HepG2 (cell line): ENCODE measurements at regions not wholly inside any gene's neighbourhood (a gene's known extent, or its start where the extent isn't known, plus 50 kb on each side); places are given as distances from the start of the nearest gene placed in this dataset.

Source experiments
- ATAC-seq: fragments of 200-7000 bp; cut with Tn5 transposase; 3 replicates; pipeline ENCODE4 v1.9.1; 2020; ENCODE audit warnings: mild to moderate bottlenecking, moderate library complexity
- BruUV-seq: library from RNA; stranded (reverse); fragments of 400-500 nt; replicated peaks from 2 replicates; lab custom pipeline; 2021; lab: Mats Ljungman, UMichigan
- CTCF ChIA-PET: fragments of 300-600 bp; formaldehyde crosslinking; extraction: SDS; loops from one replicate; lab custom pipeline; 2021; ENCODE audit warnings: low total read pairs, inconsistent platforms, low intra/inter-chr PET ratio; lab: Yijun Ruan, JAX
- POLR2A ChIA-PET: fragments of 350-600 bp; sonication (Branson Sonifier 250); formaldehyde crosslinking; loops from one replicate; lab custom pipeline; 2020; ENCODE audit warnings: antibody characterized with exemption, inconsistent platforms; lab: Yijun Ruan, JAX
- DNase-seq: peaks from one replicate; pipeline ENCODE4 v3.0.0-alpha.2; 2015; ENCODE audit warnings: low spot score
- FAIRE-seq: peaks from 3 replicates; lab custom pipeline; 2011; peaks lifted over from hg19 to GRCh38; lab: Jason Lieb, UNC
- H2AFZ ChIP-seq: one replicate; pipeline ENCODE4 v1.6.1; 2011; ENCODE audit warnings: low read length, inconsistent platforms
- H3K27ac ChIP-seq: fragments of 300-600 bp; 3 replicates; pipeline ENCODE4 v1.8.0; 2011; ENCODE audit warnings: mixed run types, mild to moderate bottlenecking, mixed read lengths, low read length, inconsistent platforms; ENCODE audit not compliant: insufficient read depth; ENCODE audit errors: extremely low read length
- H3K27me3 ChIP-seq, 2 experiments: fragments of 200-600 bp in 1 of 2; 2 replicates in 1 of 2; 3 replicates in 1 of 2; pipeline versions ENCODE4 v1.6.0 to v1.8.0; 2011; ENCODE audit warnings: low read length in 2 of 2, mild to moderate bottlenecking in 2 of 2, moderate library complexity in 2 of 2, inconsistent platforms in 1 of 2; ENCODE audit not compliant: insufficient read depth in 2 of 2, control insufficient read depth in 1 of 2
- H3K36me3 ChIP-seq, 2 experiments: fragments of 200-600 bp in 1 of 2; replicated peaks in 1 of 2; 2 replicates in 1 of 2; 3 replicates in 1 of 2; pipeline versions ENCODE4 v1.5.1 to v1.8.0; 2011; ENCODE audit warnings: low read length in 2 of 2, inconsistent platforms in 1 of 2; ENCODE audit not compliant: insufficient read depth in 2 of 2, control insufficient read depth in 1 of 2
- H3K4me1 ChIP-seq: 2 replicates; pipeline ENCODE4 v1.5.1; 2012; ENCODE audit warnings: low read length, inconsistent platforms; ENCODE audit not compliant: insufficient read depth
- H3K4me2 ChIP-seq: 2 replicates; pipeline ENCODE4 v1.6.0; 2011; ENCODE audit warnings: low read depth, low read length, inconsistent platforms
- H3K4me3 ChIP-seq, 3 experiments: fragments of 200-600 bp in 1 of 3; sonication (generic), shearing (Covaris generic) in 1 of 3; replicated peaks in 1 of 3; 2 replicates each; pipeline ENCODE4 v1.5.1; 2011 to 2016; ENCODE audit warnings: low read length in 3 of 3, inconsistent platforms in 2 of 3, low read depth in 2 of 3, mild to moderate bottlenecking in 2 of 3, control low read depth in 1 of 3, mixed read lengths in 1 of 3; ENCODE audit not compliant: insufficient read depth in 1 of 3
- H3K79me2 ChIP-seq: one replicate; pipeline ENCODE4 v1.6.1; 2011; ENCODE audit warnings: low read length, inconsistent platforms; ENCODE audit not compliant: insufficient read depth
- H3K9ac ChIP-seq: 2 replicates; pipeline ENCODE4 v1.6.0; 2011; ENCODE audit warnings: mild to moderate bottlenecking, low read depth, low read length, inconsistent platforms; ENCODE audit not compliant: insufficient read depth
- H3K9me3 ChIP-seq: 2 replicates; pipeline ENCODE4 v1.5.1; 2012; ENCODE audit warnings: mild to moderate bottlenecking, low read length
- H4K20me1 ChIP-seq: 2 replicates; pipeline ENCODE4 v1.6.0; 2011; ENCODE audit warnings: inconsistent platforms, mild to moderate bottlenecking, low read length, moderate library complexity; ENCODE audit not compliant: insufficient read depth
- ATF1 ChIP-seq: IDR thresholded peaks from 2 replicates; pipeline ENCODE4 v1.6.1; 2016; ENCODE audit warnings: mild to moderate bottlenecking, control low read depth
- KDM2A ChIP-seq: sonication (generic); formaldehyde crosslinking; IDR thresholded peaks from 2 replicates; pipeline ENCODE4 v1.4.0; 2020; ENCODE audit warnings: low read depth, missing genetic modification reagents, borderline replicate concordance
- RFX5 ChIP-seq: IDR thresholded peaks from 2 replicates; pipeline ENCODE4 v1.6.1; 2011; ENCODE audit warnings: low read depth, low read length, improper control_type of control experiment
- SP2 ChIP-seq: sonication (generic); formaldehyde crosslinking; IDR thresholded peaks from 2 replicates; pipeline ENCODE4 v1.5.1; 2020; ENCODE audit warnings: mild to moderate bottlenecking, missing genetic modification reagents
- SRSF4 ChIP-seq: fragments of 200-400 bp; formaldehyde crosslinking; IDR thresholded peaks from one replicate; pipeline ENCODE4 v1.6.1; 2018; ENCODE audit warnings: mild to moderate bottlenecking, low read depth, low read length, moderate library complexity; ENCODE audit not compliant: poor library complexity, severe bottlenecking
- ZFP1 ChIP-seq: IDR thresholded peaks from 2 replicates; pipeline ENCODE4 v1.6.1; 2016
- ZNF282 ChIP-seq: fragments of 450-650 bp; IDR thresholded peaks from 2 replicates; pipeline ENCODE4 v1.6.1; 2018; ENCODE audit not compliant: partially characterized antibody
- ZNF709 ChIP-seq: sonication (generic); formaldehyde crosslinking; IDR thresholded peaks from 2 replicates; pipeline ENCODE4 v1.5.0; 2020; ENCODE audit warnings: mild to moderate bottlenecking, missing genetic modification reagents
- WGBS: methylation state at CpG from one replicate; pipeline ENCODE4 v1.1.6; 2017; ENCODE audit warnings: low lambda C conversion rate; 5-methylcytosine and 5-hydroxymethylcytosine counted together
- in situ Hi-C: cut with HindIII; loops from 2 replicates; pipeline ENCODE4 v1.10.0; 2017; ENCODE audit warnings: low pct_unique_long_range_greater_than_20kb; ENCODE audit not compliant: extremely low pct_ligation_motif_present
- intact Hi-C: fragments of 100-400 bp; cut with micrococcal nuclease; formaldehyde crosslinking; loops from one replicate; pipeline ENCODE4 v1.10.0; 2022; ENCODE audit not compliant: unreplicated experiment
- TF ChIP-seq, protein P1 (sequence below), 2 experiments: IDR thresholded peaks; 2 replicates each; pipeline ENCODE4 v1.6.1; 2011 to 2012; ENCODE audit warnings: low read length in 2 of 2, borderline replicate concordance in 1 of 2, low read depth in 1 of 2, mild to moderate bottlenecking in 1 of 2, moderate library complexity in 1 of 2
- TF ChIP-seq, protein P2 (sequence below): sonication (generic); formaldehyde crosslinking; IDR thresholded peaks from 2 replicates; pipeline ENCODE4 v1.4.0; 2020; ENCODE audit warnings: mild to moderate bottlenecking, missing genetic modification reagents

GRCh38 chr1:87180682-87181081 lies 148.0 kb upstream of the LMO4 start (continued):
- TF ChIP-seq, protein P1, sequence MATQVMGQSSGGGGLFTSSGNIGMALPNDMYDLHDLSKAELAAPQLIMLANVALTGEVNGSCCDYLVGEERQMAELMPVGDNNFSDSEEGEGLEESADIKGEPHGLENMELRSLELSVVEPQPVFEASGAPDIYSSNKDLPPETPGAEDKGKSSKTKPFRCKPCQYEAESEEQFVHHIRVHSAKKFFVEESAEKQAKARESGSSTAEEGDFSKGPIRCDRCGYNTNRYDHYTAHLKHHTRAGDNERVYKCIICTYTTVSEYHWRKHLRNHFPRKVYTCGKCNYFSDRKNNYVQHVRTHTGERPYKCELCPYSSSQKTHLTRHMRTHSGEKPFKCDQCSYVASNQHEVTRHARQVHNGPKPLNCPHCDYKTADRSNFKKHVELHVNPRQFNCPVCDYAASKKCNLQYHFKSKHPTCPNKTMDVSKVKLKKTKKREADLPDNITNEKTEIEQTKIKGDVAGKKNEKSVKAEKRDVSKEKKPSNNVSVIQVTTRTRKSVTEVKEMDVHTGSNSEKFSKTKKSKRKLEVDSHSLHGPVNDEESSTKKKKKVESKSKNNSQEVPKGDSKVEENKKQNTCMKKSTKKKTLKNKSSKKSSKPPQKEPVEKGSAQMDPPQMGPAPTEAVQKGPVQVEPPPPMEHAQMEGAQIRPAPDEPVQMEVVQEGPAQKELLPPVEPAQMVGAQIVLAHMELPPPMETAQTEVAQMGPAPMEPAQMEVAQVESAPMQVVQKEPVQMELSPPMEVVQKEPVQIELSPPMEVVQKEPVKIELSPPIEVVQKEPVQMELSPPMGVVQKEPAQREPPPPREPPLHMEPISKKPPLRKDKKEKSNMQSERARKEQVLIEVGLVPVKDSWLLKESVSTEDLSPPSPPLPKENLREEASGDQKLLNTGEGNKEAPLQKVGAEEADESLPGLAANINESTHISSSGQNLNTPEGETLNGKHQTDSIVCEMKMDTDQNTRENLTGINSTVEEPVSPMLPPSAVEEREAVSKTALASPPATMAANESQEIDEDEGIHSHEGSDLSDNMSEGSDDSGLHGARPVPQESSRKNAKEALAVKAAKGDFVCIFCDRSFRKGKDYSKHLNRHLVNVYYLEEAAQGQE (IDR thresholded peaks at IDR 0.05; ENCODE audit: borderline replicate concordance in 1 of 2, low read depth in 1 of 2, low read length in 2 of 2), result no peak
- no peak for TF ChIP-seq SP2
- TF ChIP-seq, all 625 proteins: peak for 0

DNA sequence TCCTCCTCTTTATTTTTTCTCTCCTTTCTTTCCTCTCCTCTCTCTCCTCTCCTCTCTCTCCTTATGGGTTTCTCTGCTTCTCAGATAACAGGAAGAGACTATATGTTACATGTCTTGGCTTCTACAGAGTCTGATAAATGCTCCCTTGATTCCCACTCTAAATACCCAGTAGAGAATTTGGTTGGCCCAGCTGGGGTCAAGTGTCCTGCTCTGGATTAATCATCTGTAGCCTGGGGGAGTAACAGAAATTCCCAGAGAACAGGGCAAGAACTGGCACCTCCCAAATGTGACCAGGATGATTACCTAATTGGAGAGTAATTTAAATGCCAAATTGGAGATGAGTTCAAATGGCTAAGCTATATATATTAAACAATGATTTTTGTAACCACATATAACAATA lies 146.1 kb upstream of the LMO4 start:
- FAIRE-seq (no peak), ATAC-seq (no peak), DNase-seq (no peak)
- no peak for TF ChIP-seq RFX5
- Histone ChIP-seq H3K9ac (no peak overlapping the region), H4K20me1 (no peaks in the 10 kb centered on the region), H3K4me1 (no peaks in the 10 kb centered on the region), H3K36me3 (no peaks in the 10 kb centered on the region), H3K79me2 (no peaks in the 10 kb centered on the region), H3K9me3 (no peaks in the 10 kb centered on the region), H3K27ac (no peak overlapping the region), H3K4me3 (no peak overlapping the region), H3K27me3 (peaks cover 0 to 8% of the 10 kb centered on the region in 2 experiments; a peak in 3 of 5 replicates), H3K4me2 (no peak overlapping the region), H2AFZ (no peak overlapping the region)
- in situ Hi-C loops, result no loop called here
- ChIA-PET CTCF (no interaction called here), POLR2A (no interaction called here)
- no TSS peak for BruUV-seq
- intact Hi-C loops, result no loop called here

DNA sequence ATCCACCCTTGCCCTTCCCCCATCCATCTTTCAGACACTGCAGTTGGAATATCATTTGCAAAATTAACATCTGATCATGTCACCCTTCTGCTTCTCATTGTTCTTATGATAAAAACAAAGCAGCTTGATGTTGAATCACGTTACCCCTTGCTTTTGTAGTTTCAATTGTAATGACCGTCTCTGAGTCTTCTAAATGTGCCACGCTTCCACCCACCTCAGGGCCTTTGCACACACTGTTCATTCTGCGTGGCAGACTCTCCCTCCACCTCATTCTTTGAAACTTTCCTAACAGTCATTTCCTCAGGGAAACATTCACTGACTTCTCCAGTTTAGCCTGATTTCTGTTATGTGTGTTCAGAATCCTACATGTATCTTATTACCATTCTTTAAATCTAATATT lies 143.6 kb upstream of the LMO4 start:
- no peaks in the 10 kb centered on the region for H3K79me2 ChIP-seq
- no peak for FAIRE-seq
- H3K4me2 ChIP-seq, result no peak overlapping the region
- no peaks in the 10 kb centered on the region for H3K9me3 ChIP-seq
- 43% methylated on average over 4 of the region's 4 CpGs for WGBS
- no peak overlapping the region for H3K9ac ChIP-seq
- CTCF ChIA-PET, result no interaction called here
- H3K4me1 ChIP-seq, result no peaks in the 10 kb centered on the region
- no peak overlapping the region for H3K4me3 ChIP-seq
- in situ Hi-C loops (no loop called here), intact Hi-C loops (no loop called here)
- DNase-seq, result no peak
- no TSS peak for BruUV-seq
- no peak overlapping the region for H2AFZ ChIP-seq
- 0 out of 5 replicates have a peak, but pooled peaks cover 0 to under 1% of the 10 kb centered on the region in 2 experiments for H3K27me3 ChIP-seq
- H3K27ac ChIP-seq, result no peak overlapping the region
- POLR2A ChIA-PET, result no interaction called here
- no peak for ATAC-seq
- H4K20me1 ChIP-seq, result no peaks in the 10 kb centered on the region
- H3K36me3 ChIP-seq, result no peaks in the 10 kb centered on the region
- TF ChIP-seq ZFP1 (CRISPR knock-in tag) (no peak), KDM2A (CRISPR knock-in tag) (no peak), ATF1 (no peak), ZNF282 (no peak), SRSF4 (no peak), ZNF709 (CRISPR knock-in tag) (no peak)
- TF ChIP-seq, protein P2, sequence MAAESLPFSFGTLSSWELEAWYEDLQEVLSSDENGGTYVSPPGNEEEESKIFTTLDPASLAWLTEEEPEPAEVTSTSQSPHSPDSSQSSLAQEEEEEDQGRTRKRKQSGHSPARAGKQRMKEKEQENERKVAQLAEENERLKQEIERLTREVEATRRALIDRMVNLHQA (CRISPR knock-in tag), result no peak
